Calu3 (cell line): ENCODE measurements at regions not wholly inside any gene's neighbourhood (a gene's known extent, or its start where the extent isn't known, plus 50 kb on each side); places are given as distances from the start of the nearest gene placed in this dataset.

Source experiments
- BruUV-seq: library from RNA; stranded (reverse); fragments of 400-500 nt; replicated peaks from 2 replicates; lab custom pipeline; 2021; lab: Mats Ljungman, UMichigan
- CTCF ChIA-PET: fragments of 300-600 bp; sonication (Branson Sonifier 250); formaldehyde crosslinking; loops from one replicate; lab custom pipeline; 2022; ENCODE audit warnings: antibody characterized with exemption; lab: Charles Lee
- DNase-seq: peaks from one replicate; pipeline ENCODE4 v3.0.0; 2022
- H3K27ac Mint-ChIP-seq: one replicate; pipeline ENCODE4 v1.8.0; 2022; ENCODE audit warnings: mixed read lengths; ENCODE audit not compliant: unreplicated experiment
- H3K27me3 Mint-ChIP-seq: one replicate; pipeline ENCODE4 v1.8.0; 2022; ENCODE audit warnings: mixed read lengths; ENCODE audit not compliant: unreplicated experiment
- H3K36me3 Mint-ChIP-seq: one replicate; pipeline ENCODE4 v1.8.0; 2022; ENCODE audit warnings: mild to moderate bottlenecking, moderate library complexity, mixed read lengths; ENCODE audit not compliant: insufficient read depth, unreplicated experiment
- H3K4me1 Mint-ChIP-seq: one replicate; pipeline ENCODE4 v1.8.0; 2022; ENCODE audit warnings: mild to moderate bottlenecking, low read depth, mixed read lengths; ENCODE audit not compliant: unreplicated experiment
- H3K4me3 Mint-ChIP-seq: one replicate; pipeline ENCODE4 v1.8.0; 2022; ENCODE audit warnings: mild to moderate bottlenecking, low read depth, moderate library complexity, mixed read lengths; ENCODE audit not compliant: unreplicated experiment
- H3K9me3 Mint-ChIP-seq: one replicate; pipeline ENCODE4 v1.8.0; 2022; ENCODE audit warnings: low read depth, mixed read lengths; ENCODE audit not compliant: unreplicated experiment
- intact Hi-C: fragments of 100-400 bp; cut with micrococcal nuclease; formaldehyde crosslinking; loops from one replicate; pipeline ENCODE4 v1.10.0; 2022; ENCODE audit not compliant: unreplicated experiment
- TF ChIP-seq, protein P1 (sequence below): fragments of 200-600 bp; IDR thresholded peaks from one replicate; pipeline ENCODE4 v1.8.0; 2022; ENCODE audit warnings: antibody characterized with exemption; ENCODE audit not compliant: unreplicated experiment

DNA sequence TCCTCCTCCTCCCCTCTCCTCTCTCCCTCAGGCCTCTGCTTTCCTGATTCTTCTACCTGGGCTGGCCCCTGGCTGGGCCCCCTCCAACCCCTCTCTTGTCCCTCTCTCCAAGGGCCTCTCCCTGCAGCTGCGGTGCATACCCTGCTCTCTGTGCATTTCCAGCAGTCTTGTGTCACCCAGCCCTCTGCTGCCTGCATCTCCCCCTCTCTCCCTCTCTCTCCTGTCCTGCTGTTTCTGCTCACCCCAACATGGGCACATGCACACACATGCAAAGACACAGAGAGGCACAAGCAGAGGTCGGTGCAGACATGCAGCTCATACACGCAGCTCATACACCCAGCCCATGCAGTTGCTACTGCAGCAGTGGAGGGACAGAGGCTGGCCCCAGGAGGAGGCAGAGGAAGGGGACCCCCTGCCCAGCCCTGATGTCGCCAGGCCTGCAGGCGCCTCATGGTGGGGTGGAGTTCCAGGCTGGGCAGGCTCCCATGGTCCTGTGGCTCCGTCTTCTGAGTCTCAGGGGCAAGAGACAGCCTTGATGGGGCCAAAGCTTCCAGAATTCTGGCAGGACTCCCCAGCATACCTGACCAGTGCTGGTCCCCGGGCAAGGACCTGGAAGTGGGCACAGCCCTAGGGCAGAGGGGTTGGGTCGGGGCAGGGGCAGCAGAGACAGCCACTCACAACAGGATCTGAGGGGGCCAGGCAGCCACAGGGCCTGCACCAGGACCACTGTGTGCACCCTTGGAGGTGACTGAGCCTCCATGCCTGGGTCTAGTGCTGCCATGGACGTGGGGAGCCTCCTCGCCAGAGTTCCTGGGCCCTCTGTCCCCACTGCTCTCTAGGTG is 216.9 kb downstream of the C9orf50 start:
- peaks cover 6% of the 10 kb centered on the region for H3K36me3 Mint-ChIP-seq
- TF ChIP-seq, protein P1, sequence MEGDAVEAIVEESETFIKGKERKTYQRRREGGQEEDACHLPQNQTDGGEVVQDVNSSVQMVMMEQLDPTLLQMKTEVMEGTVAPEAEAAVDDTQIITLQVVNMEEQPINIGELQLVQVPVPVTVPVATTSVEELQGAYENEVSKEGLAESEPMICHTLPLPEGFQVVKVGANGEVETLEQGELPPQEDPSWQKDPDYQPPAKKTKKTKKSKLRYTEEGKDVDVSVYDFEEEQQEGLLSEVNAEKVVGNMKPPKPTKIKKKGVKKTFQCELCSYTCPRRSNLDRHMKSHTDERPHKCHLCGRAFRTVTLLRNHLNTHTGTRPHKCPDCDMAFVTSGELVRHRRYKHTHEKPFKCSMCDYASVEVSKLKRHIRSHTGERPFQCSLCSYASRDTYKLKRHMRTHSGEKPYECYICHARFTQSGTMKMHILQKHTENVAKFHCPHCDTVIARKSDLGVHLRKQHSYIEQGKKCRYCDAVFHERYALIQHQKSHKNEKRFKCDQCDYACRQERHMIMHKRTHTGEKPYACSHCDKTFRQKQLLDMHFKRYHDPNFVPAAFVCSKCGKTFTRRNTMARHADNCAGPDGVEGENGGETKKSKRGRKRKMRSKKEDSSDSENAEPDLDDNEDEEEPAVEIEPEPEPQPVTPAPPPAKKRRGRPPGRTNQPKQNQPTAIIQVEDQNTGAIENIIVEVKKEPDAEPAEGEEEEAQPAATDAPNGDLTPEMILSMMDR, result no peak
- no peaks in the 10 kb centered on the region for H3K9me3 Mint-ChIP-seq
- peaks cover 29% of the 10 kb centered on the region for H3K4me1 Mint-ChIP-seq
- no TSS peak for BruUV-seq
- H3K27me3 Mint-ChIP-seq, result no peaks in the 10 kb centered on the region
- no peak overlapping the region for H3K4me3 Mint-ChIP-seq
- CTCF ChIA-PET, result no interaction called here
- no peak overlapping the region for H3K27ac Mint-ChIP-seq
- no peak for DNase-seq
- intact Hi-C loops, result no loop called here

DNA sequence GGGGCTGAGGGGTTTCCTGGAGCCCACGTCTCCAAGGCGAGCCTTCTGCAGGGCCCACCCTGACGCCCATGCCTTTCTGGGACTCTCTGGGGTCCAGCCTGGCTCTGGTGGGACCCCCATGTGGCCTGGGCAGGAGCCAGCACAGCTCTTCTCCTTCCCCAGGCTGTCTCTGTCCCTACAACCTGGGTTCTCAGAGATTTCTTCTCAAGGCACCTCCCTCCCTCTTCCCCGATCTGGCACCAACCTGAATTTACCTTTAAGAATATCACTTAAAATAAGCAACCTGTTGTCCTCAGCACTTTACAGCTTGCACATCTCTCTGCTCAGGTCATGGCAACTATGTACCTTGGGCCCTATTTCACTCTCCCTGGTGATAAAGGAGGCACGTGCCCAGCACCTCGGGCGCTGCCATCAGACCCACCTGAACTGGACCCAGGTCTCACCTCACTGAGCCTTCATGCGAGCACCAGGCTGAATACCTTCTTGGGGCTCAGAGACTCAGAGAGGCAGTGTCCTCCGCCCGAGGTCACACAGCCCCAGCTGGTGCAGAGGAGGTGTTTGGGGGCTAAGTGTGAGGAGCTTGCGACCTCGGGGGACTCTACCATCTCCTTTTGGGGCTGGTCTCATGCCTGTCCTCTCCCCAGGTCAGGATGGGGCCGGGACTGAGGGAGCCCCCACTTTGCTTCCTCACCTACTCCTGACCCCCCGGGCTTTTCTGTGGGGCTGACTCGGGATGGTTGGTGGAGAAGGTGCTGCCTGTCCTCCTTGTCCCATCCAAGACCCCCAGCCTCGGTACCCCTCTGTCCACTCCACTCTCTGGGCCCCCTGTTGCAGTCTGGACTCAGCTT is 217.7 kb downstream of the C9orf50 start:
- TF ChIP-seq, protein P1, result no peak
- intact Hi-C loops, result no loop called here
- Mint-ChIP-seq H3K4me3 (no peak overlapping the region), H3K4me1 (peaks cover 23% of the 10 kb centered on the region), H3K36me3 (no peaks in the 10 kb centered on the region), H3K9me3 (no peaks in the 10 kb centered on the region), H3K27me3 (no peaks in the 10 kb centered on the region), H3K27ac (no peak overlapping the region)
- BruUV-seq, result no TSS peak
- no peak for DNase-seq
- CTCF ChIA-PET, result no interaction called here

DNA sequence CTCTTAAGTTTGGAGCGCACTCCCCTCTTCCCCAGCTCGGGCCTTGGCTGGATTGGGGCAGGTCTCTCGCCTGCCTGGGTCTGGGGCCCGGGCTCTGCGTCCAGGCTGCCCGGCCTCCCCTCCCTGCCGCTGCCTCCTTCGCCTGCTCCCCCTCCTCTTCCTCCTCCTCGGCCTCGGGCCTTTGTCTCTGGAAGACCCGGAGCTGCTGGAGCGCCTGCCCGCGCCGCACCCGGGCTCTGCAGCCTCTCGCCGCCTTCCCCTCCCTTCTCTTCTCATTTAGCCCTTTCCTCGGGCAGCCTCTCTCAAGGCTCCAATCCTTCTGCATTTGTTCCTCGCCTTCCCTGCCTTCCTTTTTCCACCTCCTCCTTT is 218.5 kb downstream of the C9orf50 start:
- intact Hi-C loops, result no loop called here
- H3K4me3 Mint-ChIP-seq, result no peak overlapping the region
- H3K36me3 Mint-ChIP-seq, result no peaks in the 10 kb centered on the region
- no TSS peak for BruUV-seq
- H3K9me3 Mint-ChIP-seq, result no peaks in the 10 kb centered on the region
- no peaks in the 10 kb centered on the region for H3K27me3 Mint-ChIP-seq
- TF ChIP-seq, protein P1, result no peak
- H3K4me1 Mint-ChIP-seq, result peaks cover 15% of the 10 kb centered on the region
- CTCF ChIA-PET, result interaction anchor here (0.6 kb wide), 1 partner anchor 150 kb away, joined by 4 read pairs; no protein-coding TSS in a partner anchor
- H3K27ac Mint-ChIP-seq, result no peak overlapping the region
- no peak for DNase-seq

DNA sequence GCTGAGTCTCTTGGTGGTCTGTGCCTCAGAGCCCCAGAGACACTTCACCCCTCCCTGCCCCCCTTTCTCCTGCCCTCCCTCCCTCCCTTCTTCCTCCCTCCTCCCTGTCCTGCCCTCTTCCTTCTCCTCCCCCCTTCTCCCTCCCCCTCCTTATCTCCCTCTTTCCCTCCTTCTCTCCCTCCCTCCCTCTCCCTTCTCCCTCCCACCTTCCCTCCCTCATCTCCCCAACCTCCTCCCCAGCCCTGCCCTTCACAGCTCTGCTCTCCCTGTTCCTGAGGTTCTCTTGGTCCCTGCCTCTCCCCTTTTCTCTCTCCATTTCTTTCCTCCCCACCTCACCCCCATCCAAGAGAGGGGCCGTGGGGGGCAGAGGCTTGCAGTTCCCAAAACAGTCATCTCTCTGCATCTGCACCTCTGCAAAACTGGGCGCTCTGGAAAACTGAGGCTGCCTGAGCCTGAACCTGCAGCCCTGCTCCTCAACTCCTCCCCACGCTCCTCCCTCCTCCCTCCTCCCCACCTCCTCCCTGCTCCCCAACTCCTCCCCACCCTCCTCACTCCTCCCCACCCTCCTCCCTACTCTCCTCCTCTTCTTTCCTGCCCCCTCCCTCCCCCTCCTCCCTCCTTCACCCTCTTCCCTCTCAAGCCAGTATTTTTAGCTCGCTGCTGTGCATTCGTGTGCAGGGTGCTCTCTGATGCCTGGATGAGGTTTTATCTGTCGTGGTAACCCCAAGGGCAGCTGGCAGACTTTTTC is 219.1 kb downstream of the C9orf50 start:
- no peaks in the 10 kb centered on the region for H3K36me3 Mint-ChIP-seq
- no peaks in the 10 kb centered on the region for H3K27me3 Mint-ChIP-seq
- no TSS peak for BruUV-seq
- H3K4me1 Mint-ChIP-seq, result peaks cover 10% of the 10 kb centered on the region
- TF ChIP-seq, protein P1, result no peak
- no peak for DNase-seq
- no peaks in the 10 kb centered on the region for H3K9me3 Mint-ChIP-seq
- intact Hi-C loops, result no loop called here
- H3K4me3 Mint-ChIP-seq, result no peak overlapping the region
- H3K27ac Mint-ChIP-seq, result no peak overlapping the region
- CTCF ChIA-PET, result interaction anchor here (0.6 kb wide), 1 partner anchor 150 kb away, joined by 4 read pairs; no protein-coding TSS in a partner anchor
